ENCODE measurements at regions not wholly inside any gene's neighbourhood (a gene's known extent, or its start where the extent isn't known, plus 50 kb on each side); places are given as distances from the start of the nearest gene placed in this dataset.

DNA sequence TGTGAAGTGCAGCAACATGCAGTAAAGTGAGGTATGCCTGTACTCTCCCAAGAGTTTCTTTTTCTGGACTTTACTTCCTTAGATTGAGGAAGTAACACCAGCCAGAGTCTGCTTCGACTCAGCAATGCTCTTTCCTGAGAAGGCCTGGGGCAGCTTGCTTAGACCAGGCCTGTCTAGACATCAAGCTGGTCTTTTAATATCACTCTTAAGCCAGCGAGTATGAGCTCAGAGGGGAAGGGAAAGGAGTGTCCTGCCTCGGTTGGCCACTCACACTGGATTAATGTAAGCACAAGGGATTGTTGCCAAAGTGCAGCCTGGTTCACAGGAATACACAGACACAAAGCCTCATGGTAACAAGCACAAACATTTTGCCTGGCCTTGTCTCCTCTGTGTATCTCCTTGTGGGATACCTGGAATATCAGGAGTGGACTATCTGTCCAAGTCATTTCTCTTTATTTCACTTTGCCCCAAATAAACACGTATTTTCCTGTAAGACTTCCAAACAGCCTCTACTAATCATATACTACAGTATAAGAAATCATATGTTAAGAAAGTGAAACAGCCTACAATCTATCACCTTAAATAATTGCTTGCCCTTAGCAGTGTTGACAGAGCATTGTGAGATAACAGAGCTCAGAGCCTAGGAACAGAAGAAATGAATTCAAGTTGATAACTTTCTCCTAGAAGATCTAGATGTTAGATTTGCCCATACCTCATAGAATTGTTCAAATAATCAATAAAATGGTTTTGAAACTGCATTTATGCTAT is 121.2 kb upstream of the DAAM1 start:
- DNase-seq: no peak

DNA sequence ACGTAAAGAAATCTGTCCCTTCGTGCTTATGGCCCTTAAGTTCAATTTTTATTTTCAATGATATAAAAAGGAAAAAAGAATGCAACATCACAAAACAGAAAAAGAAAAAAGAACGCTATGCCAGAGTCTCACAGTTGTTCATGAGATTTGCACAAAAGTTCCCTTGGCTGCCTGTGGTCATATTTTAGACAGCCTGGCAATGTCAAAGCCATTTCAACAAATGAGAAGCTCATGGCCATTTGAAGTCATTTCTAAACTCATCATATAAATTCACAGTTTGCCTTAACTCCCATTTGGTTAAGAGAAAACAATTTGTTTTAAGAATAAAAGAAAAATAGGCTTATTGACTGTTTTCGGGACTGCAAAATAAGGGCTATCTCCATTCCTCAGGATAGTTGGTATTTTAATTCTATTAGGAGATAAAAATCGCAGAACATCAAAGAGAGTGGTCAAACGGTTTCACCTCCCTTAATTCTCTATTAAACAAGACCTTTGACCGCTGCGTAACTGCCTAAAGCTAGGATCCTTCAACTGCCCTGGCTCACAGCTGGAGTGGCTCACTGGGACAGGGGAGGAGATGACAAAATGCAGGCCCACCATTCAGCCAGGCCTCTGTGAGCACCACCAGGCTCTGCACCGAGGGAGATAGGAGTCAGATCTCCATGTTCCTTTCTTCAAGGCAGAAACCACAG is 119.2 kb upstream of the DAAM1 start:
- no peak for DNase-seq

DNA sequence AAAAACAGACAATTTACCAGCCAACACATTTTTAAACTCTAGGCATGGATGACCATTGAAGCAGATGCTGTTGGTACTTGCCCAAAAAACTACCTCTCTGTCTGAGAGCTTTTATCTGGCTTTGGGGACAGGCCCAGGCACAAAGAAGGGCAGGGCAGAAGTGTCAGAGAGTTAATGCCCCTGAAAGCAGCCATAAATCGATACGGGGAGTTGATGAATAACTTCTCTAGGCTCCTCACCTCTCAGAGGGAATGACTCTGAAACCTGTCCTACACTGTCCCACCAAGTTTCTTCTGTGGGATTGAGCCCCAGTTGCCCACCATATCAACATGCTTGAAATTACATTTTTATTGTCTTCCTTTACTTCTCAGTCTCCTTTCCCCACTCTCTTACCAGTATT is 113.0 kb upstream of the DAAM1 start:
- no peak for DNase-seq

DNA sequence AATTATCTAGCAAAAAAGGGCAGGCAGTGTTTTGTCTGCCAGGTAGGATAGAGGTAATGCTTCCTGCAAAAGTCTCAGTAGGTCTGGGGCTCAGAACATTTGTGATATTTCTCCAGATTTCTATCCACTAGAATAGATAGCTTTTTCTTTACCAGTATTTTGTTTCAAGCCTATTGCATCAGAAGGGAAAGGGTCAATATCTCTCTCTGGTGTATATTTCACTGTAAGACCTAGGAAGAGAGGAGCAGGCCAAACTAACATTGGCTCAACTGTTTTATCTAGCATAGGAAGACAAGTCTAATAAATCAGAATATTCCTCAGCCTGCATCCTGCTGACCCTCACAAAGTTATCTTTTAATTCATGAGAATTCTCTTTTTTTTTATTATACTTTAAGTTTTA is 106.7 kb upstream of the DAAM1 start:
- DNase-seq: no peak

DNA sequence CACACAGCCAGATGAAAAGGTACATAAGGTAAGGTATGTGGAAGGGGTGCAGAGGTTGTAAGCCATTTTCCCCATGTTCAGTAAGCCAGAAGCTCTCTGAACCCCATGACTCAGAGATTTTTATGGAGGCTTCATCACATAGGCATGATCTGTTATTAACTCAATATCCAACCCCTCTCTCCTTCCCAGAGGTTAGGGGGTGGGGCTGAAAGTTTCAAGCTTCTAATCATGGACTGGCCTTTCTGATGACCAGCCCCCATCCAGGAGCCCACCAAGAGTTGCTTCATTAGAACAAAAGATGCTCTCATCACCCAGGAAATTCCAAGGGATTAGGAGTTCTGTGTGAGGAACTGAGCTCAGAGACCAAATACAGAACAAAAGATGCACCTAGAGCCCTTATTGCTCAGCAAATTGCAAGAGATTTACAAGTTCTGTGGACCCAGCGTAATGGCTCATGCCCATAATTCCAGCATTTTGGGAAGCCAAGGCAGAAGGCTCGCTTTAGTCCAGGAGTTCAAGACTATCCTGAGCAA is 103.2 kb upstream of the DAAM1 start:
- no peak for DNase-seq

DNA sequence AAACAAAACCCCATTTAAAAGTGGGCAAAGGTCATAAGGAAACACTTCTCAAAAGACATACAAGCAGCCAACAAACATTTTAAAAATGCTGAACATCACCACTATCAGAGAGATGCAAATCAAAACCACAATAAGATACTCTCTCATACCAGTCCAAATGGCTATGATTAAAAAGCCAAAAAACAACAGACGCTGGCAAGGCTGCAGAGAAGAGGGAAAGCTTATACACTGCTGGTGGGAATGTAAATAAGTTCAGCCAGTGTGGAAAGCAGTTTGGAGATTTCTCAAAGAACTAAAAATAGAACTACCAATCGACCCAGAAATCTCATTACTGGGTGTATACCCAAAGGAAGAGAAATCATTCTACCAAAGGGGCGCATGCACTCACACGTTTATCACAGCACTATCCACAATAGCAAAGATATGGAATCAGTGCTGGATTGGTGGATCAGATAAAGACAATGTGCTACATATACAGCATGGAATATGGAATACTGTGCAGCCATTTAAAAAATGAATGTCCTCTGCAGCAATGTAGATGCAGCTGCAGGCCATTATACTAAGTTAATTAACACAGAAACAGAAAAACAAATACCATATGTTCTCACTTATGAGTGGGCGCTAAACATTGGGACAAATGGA is 102.1 kb upstream of the DAAM1 start:
- DNase-seq: no peak

DNA sequence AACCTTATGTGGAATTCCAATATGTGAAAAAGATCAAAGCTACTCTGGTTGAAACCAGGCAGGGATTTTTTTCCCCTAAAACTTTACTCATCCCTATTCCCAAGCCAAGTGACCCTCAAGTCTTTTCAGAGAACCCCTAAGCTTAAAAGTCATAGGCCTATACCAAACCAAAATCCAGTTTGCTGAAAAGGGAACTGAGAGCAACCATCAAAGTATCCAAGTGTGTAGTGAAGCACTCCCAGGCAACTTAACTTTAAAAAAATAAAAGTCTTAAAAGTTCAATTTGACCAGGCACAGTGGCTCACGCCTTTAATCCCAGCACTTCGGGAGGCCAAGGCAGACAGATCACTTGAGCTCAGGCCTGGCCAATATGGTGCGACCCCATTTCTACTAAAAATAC is 101.2 kb upstream of the DAAM1 start:
- DNase-seq: no peak

DNA sequence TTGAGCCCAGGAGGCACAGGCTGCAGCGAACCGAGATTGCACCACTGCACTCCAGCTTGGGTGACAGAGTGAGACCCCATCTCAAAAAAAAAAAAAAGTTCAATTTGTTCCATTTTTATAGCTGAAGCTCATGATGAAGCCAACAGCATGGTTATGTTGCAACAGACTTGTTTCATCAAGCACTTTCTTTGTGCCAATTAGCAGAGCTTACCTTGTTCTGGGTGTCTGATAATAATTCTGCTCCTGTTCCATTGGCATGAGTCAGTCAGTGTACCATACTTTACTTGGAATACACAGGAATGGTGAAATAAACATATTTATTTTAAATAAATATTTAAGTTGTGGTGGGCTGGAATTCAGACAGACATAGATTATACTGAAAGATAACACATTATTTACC is 100.8 kb upstream of the DAAM1 start:
- no peak for DNase-seq

DNA sequence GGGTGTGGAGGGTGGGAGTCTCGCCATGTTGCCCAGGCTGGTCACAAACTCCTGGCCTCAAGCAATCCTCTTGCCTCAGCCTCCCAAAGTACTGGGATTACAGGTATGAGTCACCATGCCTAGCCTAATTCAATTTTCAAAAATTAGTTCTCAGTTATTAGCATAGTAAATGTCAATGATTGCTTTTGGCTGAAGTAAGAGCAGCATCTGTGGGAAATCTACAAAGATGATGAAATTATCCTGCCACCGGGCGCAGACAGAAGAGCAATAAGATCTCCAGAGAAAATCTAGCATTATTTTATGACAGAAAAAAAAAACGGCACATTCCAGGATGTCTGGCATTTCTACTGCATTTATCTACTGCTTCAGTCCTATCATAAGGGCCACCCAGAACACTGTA is 97.9 kb upstream of the DAAM1 start:
- DNase-seq: no peak

DNA sequence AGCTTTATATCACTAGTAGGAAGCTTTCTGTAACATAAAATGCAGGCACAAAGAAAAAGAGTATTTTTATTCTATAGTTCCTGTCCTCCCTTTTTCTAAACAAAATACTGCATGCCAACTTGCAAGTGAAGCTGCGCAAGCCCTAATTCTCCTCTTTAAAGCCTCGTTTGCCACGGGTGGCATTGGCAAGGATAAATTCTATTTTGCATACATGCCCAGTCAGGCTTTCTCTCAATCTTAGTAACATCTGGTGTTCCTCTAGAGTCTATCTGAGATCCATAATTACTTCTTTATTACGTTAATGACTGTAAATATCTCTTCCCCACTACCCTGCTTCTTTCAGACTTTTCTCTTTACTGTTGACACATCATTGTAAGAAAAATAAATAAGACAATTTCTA is 97.1 kb upstream of the DAAM1 start:
- no peak for DNase-seq

DNA sequence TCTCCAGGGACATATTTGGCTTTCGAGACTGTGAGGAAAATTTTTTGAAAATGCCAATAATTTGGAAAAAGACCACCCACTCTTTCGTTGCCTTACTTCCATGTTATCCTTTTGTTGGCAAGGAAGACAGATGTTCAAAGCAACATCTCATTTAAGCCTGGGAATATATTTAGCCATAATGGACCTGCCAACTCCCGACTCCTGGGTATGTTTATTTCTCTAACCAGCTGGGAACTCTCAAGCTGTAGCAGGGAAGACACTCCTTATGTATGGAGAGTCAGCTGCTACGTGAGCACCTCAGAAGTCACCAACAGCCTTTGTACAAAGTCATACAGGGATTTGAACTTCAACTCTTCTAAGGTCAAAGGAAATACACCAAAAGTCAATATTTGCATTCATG is 96.5 kb upstream of the DAAM1 start:
- no peak for DNase-seq

DNA sequence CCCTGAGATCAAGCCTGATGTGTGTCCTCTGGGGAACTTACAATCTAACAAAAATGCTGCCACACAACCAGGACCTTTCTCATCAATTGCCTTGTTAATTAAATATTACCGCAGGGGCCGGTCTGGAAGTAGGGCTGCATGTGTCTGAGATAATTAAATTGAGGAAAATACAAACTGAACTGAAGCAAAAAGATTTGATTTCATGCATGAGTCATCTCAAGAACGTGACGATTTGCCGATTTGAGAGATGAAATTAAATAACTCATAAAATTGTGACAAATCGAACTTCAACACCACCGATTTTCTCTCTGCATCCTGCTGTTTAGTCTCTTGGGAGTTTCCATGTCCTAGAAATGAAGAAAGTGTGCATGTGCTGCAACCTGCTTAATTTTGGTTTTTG is 94.6 kb upstream of the DAAM1 start:
- no peak for DNase-seq

DNA sequence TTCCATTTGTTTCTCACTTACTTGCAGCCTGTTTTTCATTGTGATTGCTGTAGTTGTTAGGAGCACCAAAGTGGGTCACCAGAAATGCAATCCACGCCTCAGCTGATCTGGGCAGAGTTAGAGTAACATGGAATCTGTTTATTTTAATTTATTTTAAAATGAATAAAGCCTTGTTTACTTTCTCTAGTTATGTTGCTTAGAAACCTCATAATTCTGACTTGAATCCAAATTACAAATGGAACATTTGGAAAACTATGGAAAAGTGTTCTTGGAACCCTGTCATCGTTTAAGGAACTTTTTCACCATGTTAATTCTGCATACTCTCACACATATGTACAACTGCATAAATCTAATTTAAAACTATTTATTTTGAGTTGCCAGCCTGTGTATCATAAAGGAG is 92.2 kb upstream of the DAAM1 start:
- no peak for DNase-seq

DNA sequence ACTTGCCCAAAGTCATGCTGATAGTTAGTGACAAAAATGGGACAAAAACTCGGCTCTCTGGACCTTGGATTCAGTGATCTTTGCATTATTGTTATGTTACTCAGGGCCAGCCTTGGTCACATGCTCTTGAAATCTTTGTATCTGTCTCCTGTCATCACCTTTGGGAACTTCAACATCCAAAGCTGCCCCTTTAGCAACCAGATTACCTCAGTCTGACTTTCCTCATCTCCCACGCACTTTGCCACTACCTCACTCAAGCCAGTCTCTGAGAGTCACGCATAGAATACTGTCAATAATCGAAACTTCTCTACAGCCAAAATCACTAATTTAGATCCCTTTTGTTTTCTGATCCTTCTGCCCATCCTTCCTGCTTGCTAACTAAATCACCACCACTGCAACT is 90.8 kb upstream of the DAAM1 start:
- no peak for DNase-seq

DNA sequence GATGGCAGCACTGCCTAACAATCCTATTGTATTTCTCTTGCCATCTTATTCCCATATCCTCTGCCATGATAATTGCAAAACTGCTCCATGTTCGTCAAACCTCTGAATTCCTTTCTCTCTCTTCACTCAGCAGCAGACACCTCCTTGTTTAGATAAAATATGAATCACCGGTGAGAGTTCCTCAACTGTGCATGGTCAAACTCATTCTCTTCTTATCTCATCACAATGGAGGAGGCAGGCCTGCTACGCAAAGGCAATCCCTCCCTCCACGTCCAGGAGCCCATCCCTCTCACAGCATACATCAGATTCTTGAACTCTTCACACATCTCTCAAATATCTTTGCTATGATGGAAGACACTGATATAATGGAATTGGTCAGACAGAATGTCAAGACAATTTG is 90.1 kb upstream of the DAAM1 start:
- no peak for DNase-seq

DNA sequence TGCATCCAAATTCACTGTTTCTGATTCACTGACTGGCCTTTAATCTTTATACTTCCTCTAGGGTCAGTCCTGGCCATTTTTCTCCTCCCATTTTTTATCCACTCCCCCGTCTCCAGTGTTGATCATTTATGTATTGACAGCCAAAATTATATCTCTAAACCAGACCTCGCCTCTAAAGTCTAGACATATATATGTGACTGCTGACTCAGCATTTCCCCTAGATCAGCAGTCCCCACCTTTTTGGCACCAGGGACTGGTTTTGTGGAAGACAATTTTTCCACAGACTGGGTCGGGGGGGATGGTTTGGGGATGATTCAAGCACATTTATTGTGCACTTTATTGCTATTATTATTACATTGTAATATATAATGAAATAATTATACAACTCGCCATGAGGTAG is 88.3 kb upstream of the DAAM1 start:
- no peak for DNase-seq

DNA sequence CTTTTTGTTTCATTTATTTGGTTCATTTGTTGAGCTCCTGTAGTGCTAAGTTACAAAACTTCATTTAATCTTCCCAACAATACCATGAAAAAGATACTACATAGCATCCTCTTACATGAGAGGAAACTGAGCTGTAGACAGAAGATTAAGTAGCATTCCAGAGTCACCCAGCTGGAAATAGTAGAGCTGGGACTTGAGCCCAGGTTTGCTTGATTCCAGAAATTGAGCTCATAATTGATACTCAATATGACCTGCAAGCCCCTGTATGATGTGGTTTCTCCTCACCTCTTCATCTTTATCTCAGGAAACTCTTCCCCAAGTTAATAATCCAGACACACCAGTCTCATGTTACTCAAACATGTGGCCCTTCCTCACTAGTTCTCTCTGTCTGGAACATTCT is 87.0 kb upstream of the DAAM1 start:
- no peak for DNase-seq

DNA sequence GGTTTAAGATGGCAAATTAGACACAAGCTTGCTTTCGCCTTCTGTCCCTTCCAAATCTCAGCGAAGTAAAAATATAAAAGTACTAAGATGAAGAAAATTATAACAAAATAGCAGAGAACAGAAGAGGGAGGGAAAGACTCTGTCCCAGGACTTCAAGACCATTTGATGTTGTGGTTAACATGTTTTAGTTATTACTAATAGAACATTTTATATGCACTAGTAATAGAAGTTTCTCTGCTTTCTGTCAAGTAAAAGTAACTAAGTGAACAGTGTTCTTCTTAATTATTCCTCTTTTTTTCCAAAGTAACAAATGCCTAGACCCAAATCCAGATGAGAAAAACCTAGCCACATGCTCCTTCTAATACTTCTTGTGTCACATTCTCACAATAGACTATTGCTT is 85.1 kb upstream of the DAAM1 start:
- no peak for DNase-seq

DNA sequence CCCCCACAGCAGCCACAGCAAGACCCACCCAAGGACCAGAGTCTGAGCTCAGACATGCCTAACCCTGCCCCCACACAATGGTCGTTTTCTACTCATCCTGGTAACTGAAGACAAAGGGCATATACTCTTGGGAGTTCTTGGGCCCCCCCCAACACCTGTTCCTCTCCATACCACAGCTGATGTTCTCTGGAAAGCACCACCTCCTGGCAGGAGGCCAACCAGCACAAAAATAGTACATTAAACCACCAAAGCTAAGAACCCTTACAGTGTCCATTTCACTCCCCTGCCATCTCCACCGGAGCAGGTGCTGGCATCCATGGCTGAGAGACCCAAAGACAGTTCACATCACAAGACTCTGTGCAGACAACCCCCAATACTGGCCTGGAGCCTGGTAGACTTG is 80.6 kb upstream of the DAAM1 start:
- DNase-seq: no peak

DNA sequence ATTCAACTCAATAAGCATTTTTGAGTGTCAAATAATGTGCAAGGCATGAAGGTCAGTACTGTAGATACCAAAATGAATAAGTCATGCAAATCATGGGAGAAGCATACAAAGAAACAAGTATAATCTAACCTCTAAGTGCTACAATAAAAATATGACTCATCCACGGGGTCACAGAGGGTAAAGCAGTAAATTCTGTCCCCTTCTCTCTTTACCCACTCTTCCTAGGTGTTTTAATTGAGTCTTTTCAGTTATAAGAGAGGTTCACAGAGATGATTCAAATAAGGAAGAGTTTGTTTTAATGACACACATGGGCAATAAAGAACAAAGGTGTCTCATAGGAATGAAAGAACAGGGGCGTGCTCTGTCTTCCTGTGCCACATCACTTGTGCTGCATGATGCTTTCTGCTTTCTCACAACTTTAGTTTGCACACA is 71.5 kb upstream of the DAAM1 start:
- no peak for DNase-seq

DNA sequence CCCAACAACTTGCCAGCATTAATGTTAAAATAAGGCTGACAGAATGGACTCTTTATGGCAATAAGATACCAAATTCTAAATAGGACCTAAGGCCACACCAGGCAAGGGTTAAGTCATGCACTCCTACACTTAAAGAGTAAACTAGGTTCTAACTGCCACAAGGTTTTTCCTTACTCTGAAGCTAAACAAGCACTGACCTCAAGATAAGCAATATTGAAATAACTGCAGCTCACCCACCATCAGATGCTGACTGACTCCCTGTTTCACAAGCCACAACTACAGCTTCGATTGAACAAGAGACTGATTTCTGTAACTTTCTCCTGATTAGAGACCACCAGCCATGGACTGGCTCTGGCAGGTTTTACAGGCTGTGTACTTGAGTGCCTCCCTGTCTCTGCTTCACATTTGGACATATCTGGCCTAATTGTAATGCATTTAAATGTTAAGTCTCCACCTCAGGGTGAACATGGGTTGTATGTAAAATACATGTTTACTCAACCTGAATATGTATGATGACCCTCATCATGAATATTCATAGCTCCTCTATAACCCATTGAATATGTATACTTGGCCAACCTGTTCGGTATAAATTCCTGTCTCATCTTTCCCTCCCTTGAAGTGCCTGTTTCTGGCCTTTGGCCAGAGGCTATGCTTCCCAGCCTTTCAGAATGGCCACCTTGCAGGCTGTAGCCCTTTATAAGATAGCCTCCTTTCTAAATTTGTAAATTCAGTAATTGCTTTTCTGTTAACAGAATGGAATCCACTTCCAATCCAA is 70.5 kb upstream of the DAAM1 start:
- no peak for DNase-seq

DNA sequence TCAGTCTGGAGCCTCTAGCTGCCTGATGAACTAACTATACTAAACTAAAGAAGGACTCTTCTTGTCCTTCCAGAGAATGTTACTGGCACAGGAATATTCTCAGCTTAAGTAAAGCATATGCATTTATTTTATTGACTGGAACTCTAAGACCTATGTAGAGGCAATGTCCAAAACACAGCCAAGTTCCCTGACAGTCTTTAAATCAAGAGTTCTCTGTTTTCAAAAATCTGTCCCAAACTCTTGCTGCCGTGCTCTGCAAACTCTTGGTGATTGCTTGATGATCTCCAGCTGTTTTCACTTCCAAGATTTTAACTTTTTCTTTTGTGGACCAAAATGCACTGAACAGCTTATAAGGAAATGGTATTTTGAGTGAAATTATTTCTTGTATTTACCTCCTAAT is 67.5 kb upstream of the DAAM1 start:
- DNase-seq: no peak

DNA sequence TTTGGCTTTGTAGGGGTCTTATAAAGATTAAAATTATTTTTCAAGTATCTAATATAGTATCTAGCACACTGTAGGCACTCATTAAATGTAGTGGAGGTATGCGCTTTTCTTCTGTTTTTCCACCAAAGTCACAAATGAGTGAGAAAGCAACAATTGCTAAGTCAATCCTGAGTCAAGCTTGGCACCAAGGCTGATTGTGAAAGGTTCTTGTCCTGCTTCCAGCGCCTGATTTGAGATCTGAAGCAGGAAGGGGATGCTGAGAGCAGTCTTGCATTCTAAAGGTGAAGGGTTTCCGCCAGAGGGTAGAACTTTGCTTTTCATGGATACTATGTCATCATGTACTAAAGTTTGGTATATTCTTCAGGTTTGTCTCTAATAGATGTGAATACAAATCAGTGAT is 64.9 kb upstream of the DAAM1 start:
- DNase-seq: no peak
